ENCODE measurements at regions not wholly inside any gene's neighbourhood (a gene's known extent, or its start where the extent isn't known, plus 50 kb on each side); places are given as distances from the start of the nearest gene placed in this dataset.

GRCh38 chr3:22986958-22987357, 216.2 kb upstream of the UBE2E2 start:
- DNase-seq (ENCODE audit: low spot score) = no peak

- no peak for DNase-seq (ENCODE audit: low spot score)
Measured at GRCh38 chr3:22988566-22988965, 214.6 kb upstream of the UBE2E2 start.

GRCh38 chr3:22989716-22990115, 213.4 kb upstream of the UBE2E2 start:
- DNase-seq (ENCODE audit: low spot score) = no peak

- no peak for DNase-seq (ENCODE audit: low spot score)
Measured at GRCh38 chr3:22990291-22991200, 212.6 kb upstream of the UBE2E2 start.

- DNase-seq (ENCODE audit: low spot score) = no peak
Measured at GRCh38 chr3:22994781-22995180, 208.3 kb upstream of the UBE2E2 start.

GRCh38 chr3:22996920-22997571, 206.1 kb upstream of the UBE2E2 start:
- no peak for DNase-seq (ENCODE audit: low spot score)

- no peak for DNase-seq (ENCODE audit: low spot score)
Measured at GRCh38 chr3:23000371-23000770, 202.8 kb upstream of the UBE2E2 start.

GRCh38 chr3:23002151-23002550, 201.0 kb upstream of the UBE2E2 start:
- no peak for DNase-seq (ENCODE audit: low spot score)

- DNase-seq (ENCODE audit: low spot score) = no peak
Measured at GRCh38 chr3:23002836-23003732, 200.0 kb upstream of the UBE2E2 start.

GRCh38 chr3:23003733-23004046, 199.4 kb upstream of the UBE2E2 start:
- no peak for DNase-seq (ENCODE audit: low spot score)

GRCh38 chr3:23004971-23005370, 198.2 kb upstream of the UBE2E2 start:
- DNase-seq (ENCODE audit: low spot score) = no peak

GRCh38 chr3:23017801-23018200, 185.3 kb upstream of the UBE2E2 start:
- DNase-seq (ENCODE audit: low spot score) = no peak

- no peak for DNase-seq (ENCODE audit: low spot score)
Measured at GRCh38 chr3:23019596-23020300, 183.4 kb upstream of the UBE2E2 start.

- DNase-seq (ENCODE audit: low spot score) = no peak
Measured at GRCh38 chr3:23028294-23028693, 174.8 kb upstream of the UBE2E2 start.

- no peak for DNase-seq (ENCODE audit: low spot score)
Measured at GRCh38 chr3:23029001-23029400, 174.1 kb upstream of the UBE2E2 start.

- no peak for DNase-seq (ENCODE audit: low spot score)
Measured at GRCh38 chr3:23035927-23036640, 167.0 kb upstream of the UBE2E2 start.

GRCh38 chr3:23036728-23037127, 166.4 kb upstream of the UBE2E2 start:
- no peak for DNase-seq (ENCODE audit: low spot score)

GRCh38 chr3:23038471-23038870, 164.7 kb upstream of the UBE2E2 start:
- no peak for DNase-seq (ENCODE audit: low spot score)

GRCh38 chr3:23041918-23042696, 161.0 kb upstream of the UBE2E2 start:
- DNase-seq (ENCODE audit: low spot score) = no peak

- DNase-seq (ENCODE audit: low spot score) = no peak
Measured at GRCh38 chr3:23044463-23044862, 158.7 kb upstream of the UBE2E2 start.

Measured in SK-N-DZ (cell line).